Endothelial cell of umbilical vein (primary cell): ENCODE measurements at regions not wholly inside any gene's neighbourhood (a gene's known extent, or its start where the extent isn't known, plus 50 kb on each side); places are given as distances from the start of the nearest gene placed in this dataset.

Source experiments
- BruUV-seq: library from RNA; stranded (reverse); fragments of 400-500 nt; replicated peaks from 2 replicates; lab custom pipeline; 2021; lab: Mats Ljungman, UMichigan
- CTCF ChIA-PET: fragments of 300-600, 350-600 bp; sonication (Branson Sonifier 250); formaldehyde crosslinking; loops from one replicate; lab custom pipeline; 2021; ENCODE audit warnings: antibody characterized with exemption, inconsistent platforms; lab: Charles Lee
- POLR2A ChIA-PET: fragments of 300-600, 350-600 bp; sonication (Branson Sonifier 250); formaldehyde crosslinking; loops from one replicate; lab custom pipeline; 2021; ENCODE audit warnings: antibody characterized with exemption, inconsistent platforms; lab: Charles Lee
- DNase-seq: peaks from one replicate; pipeline ENCODE4 v3.0.0-alpha.2; 2011; ENCODE audit warnings: low read depth, low spot score
- FAIRE-seq: peaks from 2 replicates; lab custom pipeline; 2011; peaks lifted over from hg19 to GRCh38; lab: Jason Lieb, UNC
- H2AFZ ChIP-seq: 2 replicates; pipeline ENCODE4 v1.6.0; 2012; ENCODE audit warnings: low read depth, low read length, control low read depth, inconsistent platforms
- H3K27ac ChIP-seq: 2 replicates; pipeline ENCODE4 v1.5.1; 2011; ENCODE audit warnings: low read depth, mild to moderate bottlenecking, control low read depth, low read length, moderate library complexity; ENCODE audit not compliant: insufficient read depth
- H3K27me3 ChIP-seq, 2 experiments: 2 replicates each; pipeline versions ENCODE4 v1.6.0 to v1.6.1; 2011; ENCODE audit warnings: low read length in 2 of 2, mixed read lengths in 1 of 2; ENCODE audit not compliant: control insufficient read depth in 2 of 2, insufficient read depth in 2 of 2
- H3K36me3 ChIP-seq, 2 experiments: 2 replicates in 1 of 2; 3 replicates in 1 of 2; pipeline ENCODE4 v1.5.1; 2011; ENCODE audit warnings: low read length in 2 of 2, mild to moderate bottlenecking in 1 of 2, moderate library complexity in 1 of 2; ENCODE audit not compliant: control insufficient read depth in 2 of 2, insufficient read depth in 2 of 2; ENCODE audit errors: extremely low read depth in 1 of 2
- H3K4me1 ChIP-seq: 3 replicates; pipeline ENCODE4 v1.5.1; 2011; ENCODE audit warnings: mild to moderate bottlenecking, low read length; ENCODE audit not compliant: control insufficient read depth, insufficient read depth; ENCODE audit errors: extremely low read depth
- H3K4me2 ChIP-seq: 2 replicates; pipeline ENCODE4 v1.6.1; 2011; ENCODE audit warnings: low read length, control low read depth, mixed read lengths; ENCODE audit not compliant: insufficient read depth
- H3K4me3 ChIP-seq, 3 experiments: fragments of 200-600 bp in 1 of 3; sonication (generic), shearing (Covaris generic) in 1 of 3; replicated peaks in 1 of 3; 2 replicates each; pipeline ENCODE4 v1.5.1; 2011 to 2016; ENCODE audit warnings: control low read depth in 3 of 3, low read length in 3 of 3, mild to moderate bottlenecking in 2 of 3, inconsistent platforms in 1 of 3, low read depth in 1 of 3, moderate library complexity in 1 of 3; ENCODE audit not compliant: insufficient read depth in 1 of 3
- H3K79me2 ChIP-seq: 2 replicates; pipeline ENCODE4 v1.6.0; 2012; ENCODE audit warnings: low read length, inconsistent platforms; ENCODE audit not compliant: control insufficient read depth, insufficient read depth
- H3K9ac ChIP-seq: replicated peaks from 2 replicates; pipeline ENCODE3; 2011; ENCODE audit warnings: low read length, control low read depth; ENCODE audit not compliant: insufficient read depth; ENCODE audit errors: extremely low read depth
- H3K9me1 ChIP-seq: replicated peaks from 3 replicates; pipeline ENCODE4 v1.6.0; 2011; ENCODE audit warnings: mild to moderate bottlenecking, low read length; ENCODE audit not compliant: control insufficient read depth, insufficient read depth; ENCODE audit errors: extremely low read depth
- H3K9me3 ChIP-seq: replicated peaks from 2 replicates; pipeline ENCODE4 v1.5.1; 2012; ENCODE audit warnings: low read length, inconsistent platforms; ENCODE audit not compliant: control insufficient read depth, insufficient read depth
- H4K20me1 ChIP-seq: replicated peaks from 2 replicates; pipeline ENCODE3; 2011; ENCODE audit warnings: mild to moderate bottlenecking, low read length; ENCODE audit not compliant: control insufficient read depth, insufficient read depth; ENCODE audit errors: extremely low read depth
- EZH2 ChIP-seq: IDR thresholded peaks from 2 replicates; pipeline ENCODE4 v1.6.1; 2012; ENCODE audit warnings: borderline replicate concordance, low read depth, mild to moderate bottlenecking, moderate library complexity, low read length, inconsistent platforms; ENCODE audit not compliant: severe bottlenecking
- FOS ChIP-seq: IDR thresholded peaks from 2 replicates; pipeline ENCODE4 v1.6.1; 2011; ENCODE audit warnings: mild to moderate bottlenecking, low read length, moderate library complexity, borderline replicate concordance; ENCODE audit not compliant: insufficient read depth
- GATA2 ChIP-seq: IDR thresholded peaks from 2 replicates; pipeline ENCODE4 v1.7.0; 2011; ENCODE audit warnings: low read depth, mild to moderate bottlenecking, moderate library complexity, mixed read lengths, low read length; ENCODE audit not compliant: insufficient read length, insufficient read depth
- JUN ChIP-seq: IDR thresholded peaks from 2 replicates; pipeline ENCODE4 v1.6.1; 2011; ENCODE audit warnings: borderline replicate concordance, low read depth; ENCODE audit not compliant: insufficient read length, insufficient read depth
- MYC ChIP-seq: IDR thresholded peaks from one replicate; pipeline ENCODE4 v1.6.1; 2011; ENCODE audit warnings: mild to moderate bottlenecking, low read depth, low read length
- POLR2A ChIP-seq: IDR thresholded peaks from 2 replicates; pipeline ENCODE4 v1.6.1; 2012; ENCODE audit warnings: low read depth, mild to moderate bottlenecking, control low read depth, low read length
- POLR2AphosphoS5 ChIP-seq: IDR thresholded peaks from 2 replicates; pipeline ENCODE4 v1.6.1; 2012; ENCODE audit warnings: low read depth, mild to moderate bottlenecking, control low read depth, low read length, moderate library complexity; ENCODE audit not compliant: insufficient read depth
- dilution Hi-C: fragments of 300-500 bp; cut with MboI; formaldehyde crosslinking; loops from one replicate; pipeline ENCODE4 v1.15.0; 2019; ENCODE audit warnings: low sequenced_read_pairs; ENCODE audit not compliant: extremely low pct_ligation_motif_present
- intact Hi-C: fragments of 100-400 bp; cut with micrococcal nuclease; formaldehyde crosslinking; loops from one replicate; pipeline ENCODE4 v1.10.0; 2022
- TF ChIP-seq, protein P1 (sequence below), 2 donors: IDR thresholded peaks; 1 replicate in 1 of 2; 2 replicates in 1 of 2; pipeline ENCODE4 v1.5.1; 2011; ENCODE audit warnings: low read length in 2 of 2, mild to moderate bottlenecking in 2 of 2, moderate library complexity in 2 of 2, control low read depth in 1 of 2, inconsistent platforms in 1 of 2, low read depth in 1 of 2; ENCODE audit not compliant: insufficient read depth in 1 of 2; ENCODE audit errors: extremely low read depth in 1 of 2
- TF ChIP-seq, protein P2 (sequence below): IDR thresholded peaks from 2 replicates; pipeline ENCODE4 v1.6.1; 2011; ENCODE audit not compliant: insufficient read depth, insufficient read length

DNA sequence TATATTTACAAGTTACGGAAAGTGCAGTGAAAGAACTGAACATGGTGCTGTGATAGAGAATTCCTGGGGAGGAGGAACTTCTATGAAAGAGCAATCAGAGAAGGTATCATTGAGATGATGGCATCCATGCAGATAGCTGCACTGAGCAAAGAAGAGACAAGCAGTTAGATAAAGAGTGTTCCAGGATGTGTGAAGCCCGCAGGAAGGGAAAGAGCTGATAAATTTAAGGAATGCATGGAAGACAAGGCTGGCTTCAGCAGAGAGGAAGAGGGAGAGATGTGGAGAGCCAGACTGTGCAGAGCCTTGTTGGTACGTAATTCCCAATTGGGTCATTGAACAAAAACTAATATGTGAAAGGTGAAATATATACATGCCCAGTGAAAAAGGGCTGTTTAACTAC lies 538.9 kb downstream of the INHBA start:
- no peaks in the 10 kb centered on the region for H4K20me1 ChIP-seq
- H3K4me1 ChIP-seq, result peaks cover 2% of the 10 kb centered on the region
- H3K27ac ChIP-seq, result no peak overlapping the region
- FAIRE-seq (no peak), DNase-seq (no peak)
- H3K27me3 ChIP-seq, result no peaks in the 10 kb centered on the region
- no peaks in the 10 kb centered on the region for H3K9me1 ChIP-seq
- intact Hi-C loops (no loop called here), dilution Hi-C loops (no loop called here)
- H3K4me2 ChIP-seq, result no peak overlapping the region
- H2AFZ ChIP-seq, result no peak overlapping the region
- H3K79me2 ChIP-seq, result no peaks in the 10 kb centered on the region
- H3K36me3 ChIP-seq, result no peaks in the 10 kb centered on the region
- H3K9ac ChIP-seq, result no peak overlapping the region
- H3K4me3 ChIP-seq, result no peak overlapping the region
- BruUV-seq, result no TSS peak
- ChIA-PET POLR2A (no interaction called here), CTCF (no interaction called here)
- TF ChIP-seq POLR2A, result no peak
- TF ChIP-seq GATA2, result no peak
- TF ChIP-seq, protein P1, sequence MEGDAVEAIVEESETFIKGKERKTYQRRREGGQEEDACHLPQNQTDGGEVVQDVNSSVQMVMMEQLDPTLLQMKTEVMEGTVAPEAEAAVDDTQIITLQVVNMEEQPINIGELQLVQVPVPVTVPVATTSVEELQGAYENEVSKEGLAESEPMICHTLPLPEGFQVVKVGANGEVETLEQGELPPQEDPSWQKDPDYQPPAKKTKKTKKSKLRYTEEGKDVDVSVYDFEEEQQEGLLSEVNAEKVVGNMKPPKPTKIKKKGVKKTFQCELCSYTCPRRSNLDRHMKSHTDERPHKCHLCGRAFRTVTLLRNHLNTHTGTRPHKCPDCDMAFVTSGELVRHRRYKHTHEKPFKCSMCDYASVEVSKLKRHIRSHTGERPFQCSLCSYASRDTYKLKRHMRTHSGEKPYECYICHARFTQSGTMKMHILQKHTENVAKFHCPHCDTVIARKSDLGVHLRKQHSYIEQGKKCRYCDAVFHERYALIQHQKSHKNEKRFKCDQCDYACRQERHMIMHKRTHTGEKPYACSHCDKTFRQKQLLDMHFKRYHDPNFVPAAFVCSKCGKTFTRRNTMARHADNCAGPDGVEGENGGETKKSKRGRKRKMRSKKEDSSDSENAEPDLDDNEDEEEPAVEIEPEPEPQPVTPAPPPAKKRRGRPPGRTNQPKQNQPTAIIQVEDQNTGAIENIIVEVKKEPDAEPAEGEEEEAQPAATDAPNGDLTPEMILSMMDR (IDR thresholded peaks at IDR 0.05; ENCODE audit: extremely low read depth in 1 of 2, insufficient read depth in 1 of 2, low read depth in 1 of 2, low read length in 2 of 2), result no peak
- no peak for TF ChIP-seq POLR2AphosphoS5
- TF ChIP-seq EZH2, result no peak
- no peak for TF ChIP-seq MYC
- TF ChIP-seq FOS, result no peak
- TF ChIP-seq, protein P2, sequence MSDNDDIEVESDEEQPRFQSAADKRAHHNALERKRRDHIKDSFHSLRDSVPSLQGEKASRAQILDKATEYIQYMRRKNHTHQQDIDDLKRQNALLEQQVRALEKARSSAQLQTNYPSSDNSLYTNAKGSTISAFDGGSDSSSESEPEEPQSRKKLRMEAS, result no peak
- no peak for TF ChIP-seq JUN
- no peaks in the 10 kb centered on the region for H3K9me3 ChIP-seq
